NCI-H446 (cell line): ENCODE measurements at regions not wholly inside any gene's neighbourhood (a gene's known extent, or its start where the extent isn't known, plus 50 kb on each side); places are given as distances from the start of the nearest gene placed in this dataset.
A peak's percentile ranks its signal among the peaks of the same experiment; 100 is the strongest.
"Not testable (repeated sequence)": the region's sequence is repeated elsewhere in the genome, so short reads cannot be mapped to it uniquely, and the experiment has no call there.

Experiments
- DNase-seq, 2 experiments: peaks; one replicate each; lab custom pipeline; 2025; lab: John Stamatoyannopoulos, UW

DNA sequence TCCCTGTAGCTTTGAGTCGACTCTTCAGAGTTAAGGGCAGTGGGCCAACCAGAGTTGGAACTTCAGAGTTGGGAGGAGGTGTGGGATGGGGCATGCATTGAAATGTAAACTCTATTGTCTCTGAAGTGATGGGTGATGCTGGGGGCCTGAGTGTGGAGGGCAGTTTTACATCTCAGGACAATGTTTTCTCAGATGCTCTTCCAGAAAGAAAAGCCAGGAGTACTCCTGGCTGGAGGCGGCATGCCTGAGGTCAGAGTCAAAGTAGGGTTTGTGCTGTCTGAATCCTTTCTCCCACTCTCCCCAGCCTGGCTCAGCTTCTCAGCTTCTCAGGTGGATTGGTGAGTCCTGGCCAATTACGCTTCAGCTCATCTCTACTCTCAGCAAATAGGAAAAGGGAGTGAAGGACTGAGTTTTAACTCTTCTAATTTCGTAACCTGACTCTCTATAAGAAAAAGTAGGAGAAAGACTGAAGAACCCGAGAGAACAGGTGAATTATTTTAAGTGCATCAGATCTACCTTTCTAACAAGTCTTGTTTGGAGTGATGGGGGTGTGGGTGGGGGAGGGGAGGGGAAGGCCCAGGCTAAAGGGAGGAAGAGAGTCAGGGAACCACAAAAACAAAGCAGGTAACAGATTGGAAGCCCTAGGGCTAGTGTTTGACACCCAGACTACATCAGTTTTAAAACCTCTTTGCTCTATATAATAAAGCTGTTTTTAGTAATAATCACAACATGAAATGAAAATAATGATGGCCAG is 107.5 kb upstream of the PELI1 start:
- DNase-seq = no peak

DNA sequence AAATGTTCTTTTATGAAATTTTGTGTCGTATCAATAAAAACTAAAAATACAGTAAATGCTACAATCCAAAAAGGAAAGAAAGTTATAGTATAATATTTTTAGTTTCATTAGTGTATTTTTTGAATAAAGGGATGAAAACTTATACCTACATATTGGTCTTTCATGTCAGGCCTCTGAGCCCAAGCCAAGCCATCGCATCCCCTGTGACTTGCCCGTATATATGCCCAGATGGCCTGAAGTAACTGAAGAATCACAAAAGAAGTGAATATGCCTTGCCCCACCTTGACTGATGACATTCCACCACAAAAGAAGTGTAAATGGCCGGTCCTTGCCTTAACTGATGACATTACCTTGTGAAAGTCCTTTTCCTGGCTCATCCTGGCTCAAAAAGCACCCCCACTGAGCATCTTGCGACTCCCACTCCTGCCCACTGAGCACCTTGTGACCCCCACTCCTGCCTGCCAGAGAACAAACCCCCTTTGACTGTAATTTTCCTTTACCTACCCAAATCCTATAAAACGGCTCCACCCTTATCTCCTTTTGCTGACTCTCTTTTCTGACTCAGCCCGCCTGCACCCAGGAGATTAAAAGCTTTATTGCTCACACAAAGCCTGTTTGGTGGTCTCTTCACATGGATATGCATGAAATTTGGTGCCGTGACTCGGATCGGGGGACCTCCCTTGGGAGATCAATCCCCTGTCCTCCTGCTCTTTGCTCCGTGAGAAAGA is 108.2 kb upstream of the PELI1 start:
- not testable (repeated sequence) for DNase-seq

- not testable (repeated sequence) for DNase-seq
These were observed 109.2 kb upstream of the PELI1 start for GRCh38 chr2:64253421-64253820.

- DNase-seq = no peak
These were observed 114.3 kb upstream of the PELI1 start for GRCh38 chr2:64258566-64258965.

- peak; percentile 15 to 85 for DNase-seq
These were observed 115.1 kb upstream of the PELI1 start for GRCh38 chr2:64259312-64259711.

DNA sequence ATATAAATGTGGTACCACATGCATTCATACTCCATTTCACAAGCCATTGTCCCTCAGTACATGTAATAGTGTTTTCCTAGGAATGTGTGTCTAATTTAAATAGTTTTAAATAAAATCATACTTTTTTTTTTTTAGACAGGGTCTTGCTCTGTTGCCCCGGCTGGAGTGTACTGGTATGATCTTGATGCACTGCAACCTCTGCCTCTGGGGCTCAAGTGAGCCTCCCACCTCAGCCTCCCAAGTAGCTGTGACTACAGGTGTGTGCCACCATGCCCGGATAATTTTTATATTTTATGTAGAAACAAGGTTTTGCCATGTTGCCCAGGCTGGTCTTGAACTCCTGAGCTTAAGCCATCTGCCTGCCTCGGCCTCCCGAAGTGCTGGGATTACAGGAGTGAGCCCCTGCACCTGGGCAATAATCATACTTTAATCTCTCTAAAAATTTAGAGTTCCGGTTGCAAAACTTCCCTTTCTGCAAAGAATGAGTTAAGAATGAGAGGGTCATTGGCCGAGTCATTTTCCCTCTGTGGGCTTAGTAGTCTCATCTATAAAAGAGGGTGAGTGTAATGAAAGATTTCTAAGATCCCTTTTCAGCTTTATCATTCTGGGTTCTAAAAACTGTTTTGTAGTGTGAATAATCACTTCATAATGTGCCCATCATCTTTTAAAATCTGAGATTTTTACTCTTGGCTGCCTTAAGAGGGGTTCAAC is 116.0 kb upstream of the PELI1 start:
- no peak for DNase-seq

GRCh38 chr2:64260817-64261216 is 116.6 kb upstream of the PELI1 start:
- DNase-seq = no peak

DNA sequence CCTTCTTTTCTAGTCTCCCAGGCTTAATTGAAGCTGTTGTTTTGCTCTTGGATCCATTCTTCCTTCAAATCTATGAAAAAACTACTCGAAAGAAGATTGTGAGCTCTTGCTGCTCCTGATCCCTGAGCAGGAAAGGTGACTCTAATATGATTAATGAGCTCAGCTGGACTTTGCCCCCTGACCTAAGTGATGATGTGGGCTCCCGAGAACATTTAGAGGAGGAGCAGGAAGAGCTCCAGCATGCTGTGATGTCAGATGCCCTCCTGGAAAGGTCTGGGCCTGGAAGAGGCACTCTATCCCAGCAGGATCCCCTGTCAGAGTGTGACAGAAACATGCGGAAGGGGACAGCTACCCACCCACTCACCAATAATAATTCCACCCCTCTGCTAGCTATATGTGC is 117.9 kb upstream of the PELI1 start:
- DNase-seq = no peak

DNA sequence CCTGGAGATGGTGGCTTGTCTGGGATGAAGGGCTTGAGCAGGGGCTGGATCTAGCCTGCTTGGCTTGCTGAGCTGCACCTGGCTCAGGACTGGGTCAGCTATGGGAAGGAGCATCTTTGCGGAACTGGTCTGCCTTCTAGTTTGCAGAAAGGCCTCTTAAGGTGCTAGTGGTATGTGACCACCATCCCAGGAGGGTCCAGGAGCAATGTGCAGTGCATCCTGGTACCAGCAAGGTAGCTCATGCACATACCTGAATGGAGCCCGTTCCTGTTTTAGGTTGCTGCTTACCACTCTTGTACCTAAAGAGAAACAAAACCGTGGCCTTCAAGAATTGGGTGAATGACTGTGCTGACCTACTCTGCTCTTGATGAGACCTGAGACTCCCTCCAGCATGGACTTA is 118.6 kb upstream of the PELI1 start:
- no peak for DNase-seq

DNA sequence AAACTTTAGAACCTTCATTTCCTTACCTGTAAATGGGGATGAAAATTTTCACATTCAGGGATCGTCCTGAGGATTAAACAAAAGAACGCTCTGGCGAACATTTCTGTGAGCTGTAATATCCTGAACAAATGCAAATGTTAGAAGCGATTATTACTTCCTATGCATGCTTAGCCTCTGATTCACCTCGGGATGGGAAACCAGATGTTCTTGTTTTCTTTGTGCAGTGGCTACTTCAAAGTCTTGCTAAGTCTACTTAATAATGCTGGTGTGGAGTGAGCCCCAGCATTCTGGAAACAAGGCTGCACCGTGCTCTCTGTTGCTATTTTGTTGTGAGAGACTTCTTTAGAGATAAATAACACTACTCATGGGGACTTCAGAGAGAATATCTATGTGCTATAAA is 119.1 kb upstream of the PELI1 start:
- DNase-seq = peak in 1 of 2 experiments; percentile 8

DNA sequence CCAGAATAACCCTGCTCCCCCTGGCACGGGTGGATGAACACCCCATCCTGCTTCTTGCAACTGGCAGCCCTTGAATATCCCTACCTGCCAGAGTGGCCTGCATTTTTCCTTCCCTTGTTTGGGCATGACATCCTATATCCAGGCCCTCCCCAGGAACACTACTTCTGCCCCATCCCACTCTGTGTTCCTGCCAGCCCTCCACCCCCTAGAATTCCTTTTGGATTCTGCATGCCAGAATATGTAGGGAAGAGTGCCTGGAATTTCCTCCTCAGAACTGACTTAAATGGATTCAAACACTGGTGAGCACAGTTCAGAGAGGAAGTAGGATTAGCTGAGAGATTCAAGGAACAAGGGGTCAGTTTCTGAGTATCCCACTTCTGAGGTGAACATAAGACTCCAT is 123.5 kb upstream of the PELI1 start:
- DNase-seq = no peak

GRCh38 chr2:64268330-64269048 is 124.3 kb upstream of the PELI1 start:
- peak in 1 of 2 experiments; percentile 57 for DNase-seq

GRCh38 chr2:64273524-64274398 is 129.5 kb upstream of the PELI1 start:
- peak in 1 of 2 experiments; percentile 67 for DNase-seq

DNA sequence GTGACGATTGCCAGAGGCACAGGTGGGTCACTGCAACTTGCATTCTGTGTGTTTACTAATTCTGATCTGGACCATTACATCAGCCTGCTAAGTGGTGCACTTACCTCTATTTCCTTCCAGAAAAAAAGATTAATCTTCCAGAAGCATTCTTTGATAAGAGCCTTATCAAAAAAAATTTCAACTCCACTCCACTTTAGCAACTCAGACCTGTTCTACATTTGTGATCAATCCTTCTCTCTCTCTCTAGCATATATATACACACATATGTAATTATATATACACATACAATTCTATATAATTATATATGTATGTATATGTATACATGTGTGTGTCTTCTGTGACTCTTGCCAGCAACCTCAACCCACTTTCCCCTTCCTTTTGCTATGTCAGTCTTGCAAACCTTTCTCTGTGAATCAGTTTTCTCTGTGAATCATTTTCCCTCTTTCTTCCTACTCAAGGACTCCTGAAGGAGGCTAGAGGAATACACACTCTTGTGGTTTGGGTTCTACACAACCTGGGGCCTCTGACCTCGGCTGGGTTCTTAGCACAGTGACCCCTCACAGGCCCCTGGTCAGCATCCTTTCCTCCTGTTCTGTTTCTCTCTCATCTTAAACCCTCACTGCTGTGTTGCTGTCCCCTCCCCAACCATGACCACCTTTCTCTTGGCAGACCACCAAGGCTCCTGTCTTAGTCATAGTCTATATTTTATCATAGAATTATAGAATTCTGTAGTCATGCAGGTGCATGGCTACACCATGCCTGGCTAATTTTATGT is 130.4 kb upstream of the PELI1 start:
- no peak for DNase-seq

- DNase-seq = no peak
These were observed 130.9 kb upstream of the PELI1 start for GRCh38 chr2:64275174-64275466.

DNA sequence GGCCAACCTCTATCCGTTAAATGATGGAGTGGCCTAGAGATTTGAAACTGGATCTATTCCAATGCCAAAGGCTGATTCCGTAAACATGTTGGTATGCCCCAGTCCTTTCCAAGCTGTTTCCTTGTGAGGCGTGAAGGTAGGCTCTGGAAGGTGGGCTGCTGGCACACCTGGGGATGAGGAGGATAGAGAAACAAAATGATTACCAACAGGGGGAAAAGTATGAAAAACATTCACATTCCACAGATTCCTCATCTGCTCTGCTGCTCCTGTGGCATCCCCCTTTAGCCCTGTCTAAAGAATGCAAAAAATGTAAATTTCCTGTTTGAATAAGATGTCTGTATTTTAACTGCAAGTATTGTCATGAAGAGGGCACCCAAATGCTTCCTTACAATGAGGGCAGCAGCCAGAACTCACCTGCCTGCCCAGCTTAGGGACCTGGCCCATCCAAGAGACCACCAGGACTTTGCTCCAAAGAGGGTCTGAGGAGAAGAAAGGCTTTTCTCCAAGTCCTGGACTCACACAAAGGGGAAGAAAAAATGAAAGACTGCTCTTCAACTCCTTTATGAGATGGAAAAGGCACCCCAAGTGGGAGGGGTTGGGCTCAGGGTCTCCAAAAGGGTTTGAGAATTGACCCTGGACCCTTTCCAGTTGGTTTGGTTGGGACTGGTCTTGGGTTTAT is 132.3 kb upstream of the PELI1 start:
- DNase-seq = no peak

GRCh38 chr2:64277101-64277849 is 133.1 kb upstream of the PELI1 start:
- DNase-seq = no peak

- not testable (repeated sequence) for DNase-seq
These were observed 136.6 kb upstream of the PELI1 start for GRCh38 chr2:64280812-64281211.

- no peak for DNase-seq
These were observed 138.9 kb upstream of the PELI1 start for GRCh38 chr2:64283006-64283570.
